ENCODE measurements at regions not wholly inside any gene's neighbourhood (a gene's known extent, or its start where the extent isn't known, plus 50 kb on each side); places are given as distances from the start of the nearest gene placed in this dataset.

DNA sequence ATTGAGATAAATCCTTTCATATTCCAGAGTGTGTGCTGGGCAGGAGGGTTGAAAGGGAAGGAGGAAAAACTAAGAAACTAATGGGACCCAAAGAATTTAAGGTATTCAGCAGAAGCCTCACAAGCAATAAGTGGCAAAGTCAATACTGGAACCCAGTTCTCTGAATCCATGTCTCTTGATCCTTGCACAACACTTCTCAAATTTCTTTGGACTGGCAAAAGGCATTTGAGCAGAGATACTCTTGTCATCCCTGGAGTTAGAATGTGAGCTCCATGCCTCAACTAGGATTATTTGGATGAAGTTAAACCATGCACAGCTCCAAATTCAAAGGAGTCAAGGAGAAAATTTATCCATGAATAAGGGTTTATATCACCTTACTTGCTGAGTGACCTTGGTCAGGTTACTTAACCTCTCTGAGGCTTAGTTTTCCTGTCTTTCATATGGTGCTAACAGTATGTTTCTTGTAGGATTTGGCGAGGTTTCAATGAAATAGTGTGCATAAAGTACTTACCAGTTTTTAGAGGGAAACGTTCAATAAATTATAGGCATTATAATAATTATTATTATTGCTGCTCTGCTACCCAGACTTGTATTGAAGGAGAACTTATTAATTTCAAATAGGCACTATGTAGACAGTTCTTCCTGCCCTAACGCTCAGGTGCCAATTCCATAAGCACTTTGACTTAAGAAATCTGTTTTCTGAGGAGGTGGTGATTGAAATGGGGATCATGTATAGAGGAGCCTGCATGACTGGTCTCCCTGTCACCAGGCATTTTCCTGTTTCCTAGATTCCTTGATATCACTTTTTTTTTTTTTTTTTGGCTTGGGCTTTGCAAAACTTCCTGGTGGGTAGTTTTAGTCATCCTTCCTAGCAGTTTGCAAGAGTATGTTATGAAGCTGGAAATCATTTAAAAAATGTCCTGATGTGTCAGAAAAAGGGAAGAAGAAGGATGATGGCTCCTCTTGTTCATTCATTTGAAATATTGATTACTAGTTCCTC lies 125.0 kb upstream of the JUN start:
- in situ Hi-C loops (cut with MboI; ENCODE audit: low pct_unique_long_range_greater_than_20kb, low sequenced_read_pairs, unreplicated experiment) = no loop called here
- TF ChIP-seq, protein P1, sequence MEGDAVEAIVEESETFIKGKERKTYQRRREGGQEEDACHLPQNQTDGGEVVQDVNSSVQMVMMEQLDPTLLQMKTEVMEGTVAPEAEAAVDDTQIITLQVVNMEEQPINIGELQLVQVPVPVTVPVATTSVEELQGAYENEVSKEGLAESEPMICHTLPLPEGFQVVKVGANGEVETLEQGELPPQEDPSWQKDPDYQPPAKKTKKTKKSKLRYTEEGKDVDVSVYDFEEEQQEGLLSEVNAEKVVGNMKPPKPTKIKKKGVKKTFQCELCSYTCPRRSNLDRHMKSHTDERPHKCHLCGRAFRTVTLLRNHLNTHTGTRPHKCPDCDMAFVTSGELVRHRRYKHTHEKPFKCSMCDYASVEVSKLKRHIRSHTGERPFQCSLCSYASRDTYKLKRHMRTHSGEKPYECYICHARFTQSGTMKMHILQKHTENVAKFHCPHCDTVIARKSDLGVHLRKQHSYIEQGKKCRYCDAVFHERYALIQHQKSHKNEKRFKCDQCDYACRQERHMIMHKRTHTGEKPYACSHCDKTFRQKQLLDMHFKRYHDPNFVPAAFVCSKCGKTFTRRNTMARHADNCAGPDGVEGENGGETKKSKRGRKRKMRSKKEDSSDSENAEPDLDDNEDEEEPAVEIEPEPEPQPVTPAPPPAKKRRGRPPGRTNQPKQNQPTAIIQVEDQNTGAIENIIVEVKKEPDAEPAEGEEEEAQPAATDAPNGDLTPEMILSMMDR (IDR thresholded peaks at IDR 0.05; ENCODE audit: extremely low read depth, insufficient read depth, missing control alignments) = no peak
- no peak for DNase-seq (ENCODE audit: low spot score)

DNA sequence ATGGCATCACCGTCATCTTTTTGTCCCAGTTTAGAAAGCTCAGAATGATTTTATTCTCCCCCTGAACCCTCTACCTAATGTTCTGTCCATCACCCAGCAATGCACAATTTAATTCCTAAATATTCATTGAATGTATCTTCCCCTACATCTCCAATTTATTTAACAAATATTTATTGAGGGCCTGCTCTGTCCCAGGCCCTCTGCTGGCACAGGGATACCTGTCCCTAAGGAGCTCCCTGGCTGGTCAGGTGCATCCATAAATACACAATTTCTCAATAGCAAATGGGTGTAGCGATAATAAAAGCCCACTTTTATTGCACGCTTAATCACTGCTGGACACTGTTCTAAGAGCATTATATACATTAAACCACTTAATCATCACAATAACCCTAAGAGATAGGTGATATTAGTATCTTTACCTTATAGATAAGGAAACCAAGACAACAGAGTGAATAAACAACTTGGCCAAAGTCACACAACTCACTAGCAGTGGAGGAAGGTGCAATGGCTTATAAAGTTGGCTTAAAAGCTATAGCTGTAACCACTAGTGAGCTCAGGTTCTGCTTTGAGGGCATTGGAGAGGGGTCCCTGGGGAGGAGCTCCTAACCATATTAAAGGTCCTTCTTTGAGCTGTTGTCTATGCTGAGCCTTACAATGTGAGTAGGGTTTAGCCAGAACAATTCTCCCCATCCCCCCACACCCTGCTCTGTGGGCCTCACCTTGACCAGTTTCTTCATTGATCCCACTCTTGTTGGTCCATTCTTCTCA lies 126.3 kb upstream of the JUN start:
- in situ Hi-C loops (cut with MboI; ENCODE audit: low pct_unique_long_range_greater_than_20kb, low sequenced_read_pairs, unreplicated experiment) = no loop called here

DNA sequence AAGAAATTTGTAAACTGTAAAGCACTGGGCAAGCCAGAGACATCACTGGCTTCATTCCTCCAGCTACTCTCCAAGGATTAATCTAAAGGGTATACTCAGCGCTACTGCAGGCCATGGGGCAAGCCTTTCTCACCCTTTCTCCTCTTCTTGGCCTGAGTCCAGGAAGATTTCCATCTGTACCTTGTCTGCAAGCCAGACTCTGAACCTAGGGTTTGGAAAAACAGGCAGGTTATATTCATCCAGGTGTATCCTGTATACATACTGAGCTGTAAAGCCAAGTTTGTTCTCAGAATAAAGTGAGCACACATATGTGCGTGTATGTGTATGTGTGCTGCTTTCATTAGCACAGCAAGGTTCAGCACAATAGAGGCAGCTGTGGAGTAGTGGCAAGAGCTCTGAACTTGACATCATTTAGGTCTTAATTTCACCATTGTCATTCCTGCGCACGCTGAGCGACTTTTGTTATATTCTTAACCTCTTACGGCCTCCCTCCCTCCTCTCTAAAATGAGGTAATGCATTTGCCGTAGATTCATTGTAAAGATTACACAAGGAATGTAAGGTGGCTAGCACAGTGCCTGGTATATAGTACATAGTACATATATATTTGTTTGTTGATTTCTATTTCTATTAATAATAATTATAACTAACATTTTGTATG lies 128.1 kb upstream of the JUN start:
- in situ Hi-C loops (cut with MboI; ENCODE audit: low pct_unique_long_range_greater_than_20kb, low sequenced_read_pairs, unreplicated experiment) = no loop called here
- DNase-seq (ENCODE audit: low spot score) = no peak
- TF ChIP-seq, protein P1 (IDR thresholded peaks at IDR 0.05; ENCODE audit: extremely low read depth, insufficient read depth, missing control alignments) = no peak

More for the DNA sequence above, 126.3 kb upstream of the JUN start:
- DNase-seq (ENCODE audit: low spot score) = no peak
- TF ChIP-seq, protein P1 (IDR thresholded peaks at IDR 0.05; ENCODE audit: extremely low read depth, insufficient read depth, missing control alignments) = no peak

DNA sequence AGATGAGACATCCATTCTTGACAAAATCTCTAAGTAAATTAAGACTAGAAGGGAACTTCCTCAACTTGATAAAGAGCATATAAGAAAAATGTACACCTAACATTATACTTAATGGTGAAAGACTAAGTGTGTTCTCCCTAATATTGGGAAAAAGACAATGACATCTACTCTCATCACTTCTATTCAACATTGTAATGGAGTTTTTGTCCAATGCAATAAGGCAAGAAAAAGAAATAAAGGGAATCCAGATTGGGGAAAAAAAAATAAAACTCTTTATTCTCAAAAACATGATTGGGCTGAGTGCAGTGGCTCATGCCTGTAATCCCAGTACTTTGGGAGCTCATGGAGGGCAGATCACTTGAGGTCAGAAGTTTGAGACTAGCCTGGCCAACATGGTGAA lies 131.1 kb upstream of the JUN start:
- no peak for DNase-seq (ENCODE audit: low spot score)
- in situ Hi-C loops (cut with MboI; ENCODE audit: low pct_unique_long_range_greater_than_20kb, low sequenced_read_pairs, unreplicated experiment) = no loop called here
- TF ChIP-seq, protein P1 (IDR thresholded peaks at IDR 0.05; ENCODE audit: extremely low read depth, insufficient read depth, missing control alignments) = no peak

DNA sequence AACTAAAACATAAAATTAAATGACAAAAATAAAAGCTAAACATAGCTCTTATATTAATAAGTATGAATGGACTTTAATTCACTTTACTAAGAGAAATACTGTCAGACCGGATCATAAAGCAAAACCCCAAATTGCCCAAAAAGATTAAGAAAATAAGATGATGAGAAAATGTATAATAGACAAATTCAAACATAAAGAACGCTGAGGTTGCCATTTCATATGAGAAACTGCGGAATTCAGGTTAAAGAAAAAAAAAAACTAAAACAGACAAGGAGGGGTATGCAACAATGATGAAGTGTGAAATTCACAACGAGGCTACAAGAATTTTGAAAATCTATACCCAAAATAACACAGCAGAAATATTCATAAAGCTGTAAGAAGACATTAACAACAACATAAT lies 133.6 kb upstream of the JUN start:
- TF ChIP-seq, protein P1 (IDR thresholded peaks at IDR 0.05; ENCODE audit: extremely low read depth, insufficient read depth, missing control alignments) = no peak
- in situ Hi-C loops (cut with MboI; ENCODE audit: low pct_unique_long_range_greater_than_20kb, low sequenced_read_pairs, unreplicated experiment) = no loop called here
- no peak for DNase-seq (ENCODE audit: low spot score)
